ENCODE measurements at regions not wholly inside any gene's neighbourhood (a gene's known extent, or its start where the extent isn't known, plus 50 kb on each side); places are given as distances from the start of the nearest gene placed in this dataset.

- ATAC-seq, result no peak
These were observed 127.3 kb upstream of the PRICKLE2 start for GRCh38 chr3:64352639-64352992.

- ATAC-seq, result no peak
These were observed 126.7 kb upstream of the PRICKLE2 start for GRCh38 chr3:64351713-64352638.

DNA sequence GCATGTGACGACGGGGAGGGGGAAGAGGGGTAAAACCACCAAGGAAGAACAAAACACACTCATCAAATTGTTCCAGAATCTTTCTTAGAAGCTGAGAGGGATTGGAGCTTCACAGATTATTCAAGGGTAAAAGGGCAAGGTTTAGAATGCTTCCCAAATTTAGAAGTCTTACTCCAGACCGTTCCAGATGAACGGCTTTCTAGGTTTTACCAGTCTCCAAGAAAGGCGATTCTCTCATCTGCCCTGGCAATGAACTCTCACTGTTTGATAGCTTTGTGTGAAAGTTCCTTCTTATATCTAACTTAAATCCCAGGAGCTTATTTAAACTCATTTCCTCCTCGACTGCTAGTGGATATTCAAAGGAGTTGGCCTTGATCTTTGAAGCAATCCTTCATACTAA, 124.3 kb upstream of the PRICKLE2 start:
- no peak for ATAC-seq

GRCh38 chr3:64345371-64345770, 120.1 kb upstream of the PRICKLE2 start:
- no peak for ATAC-seq

GRCh38 chr3:64344721-64345207, 119.5 kb upstream of the PRICKLE2 start:
- ATAC-seq, result no peak

DNA sequence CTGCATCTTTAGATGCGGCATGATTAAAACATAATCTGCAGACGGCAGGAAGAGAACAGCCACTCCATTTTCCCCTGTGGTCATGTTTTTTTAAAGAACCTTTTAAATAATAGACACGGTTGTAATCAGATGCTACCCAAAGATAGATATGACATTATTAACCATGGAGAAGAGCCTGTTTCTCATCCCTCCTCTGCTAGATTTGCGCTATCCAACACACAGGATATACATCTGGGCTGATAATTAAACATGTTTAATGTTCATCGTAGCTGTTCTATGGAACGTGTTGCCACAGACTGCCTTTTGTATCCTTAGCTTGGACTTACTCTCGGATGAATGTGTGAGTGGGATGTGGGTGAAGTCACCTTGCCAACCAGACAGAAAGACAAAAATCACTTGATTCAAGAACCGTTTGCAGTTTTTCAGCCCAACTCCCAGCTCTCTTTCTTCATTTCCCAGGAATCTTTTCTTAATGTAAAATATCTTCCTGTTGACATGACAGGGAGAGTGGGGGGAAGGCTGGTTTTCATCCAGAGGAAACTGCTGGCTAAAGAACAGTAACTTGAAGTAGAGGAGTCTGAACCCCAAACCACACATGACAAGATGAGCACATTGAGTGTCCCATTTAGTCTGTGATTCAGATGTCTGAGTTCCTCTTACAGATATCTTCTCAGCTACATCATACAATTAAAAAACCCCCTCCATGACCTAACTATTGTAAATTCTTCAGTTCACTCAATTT, 118.6 kb upstream of the PRICKLE2 start:
- ATAC-seq, result no peak

DNA sequence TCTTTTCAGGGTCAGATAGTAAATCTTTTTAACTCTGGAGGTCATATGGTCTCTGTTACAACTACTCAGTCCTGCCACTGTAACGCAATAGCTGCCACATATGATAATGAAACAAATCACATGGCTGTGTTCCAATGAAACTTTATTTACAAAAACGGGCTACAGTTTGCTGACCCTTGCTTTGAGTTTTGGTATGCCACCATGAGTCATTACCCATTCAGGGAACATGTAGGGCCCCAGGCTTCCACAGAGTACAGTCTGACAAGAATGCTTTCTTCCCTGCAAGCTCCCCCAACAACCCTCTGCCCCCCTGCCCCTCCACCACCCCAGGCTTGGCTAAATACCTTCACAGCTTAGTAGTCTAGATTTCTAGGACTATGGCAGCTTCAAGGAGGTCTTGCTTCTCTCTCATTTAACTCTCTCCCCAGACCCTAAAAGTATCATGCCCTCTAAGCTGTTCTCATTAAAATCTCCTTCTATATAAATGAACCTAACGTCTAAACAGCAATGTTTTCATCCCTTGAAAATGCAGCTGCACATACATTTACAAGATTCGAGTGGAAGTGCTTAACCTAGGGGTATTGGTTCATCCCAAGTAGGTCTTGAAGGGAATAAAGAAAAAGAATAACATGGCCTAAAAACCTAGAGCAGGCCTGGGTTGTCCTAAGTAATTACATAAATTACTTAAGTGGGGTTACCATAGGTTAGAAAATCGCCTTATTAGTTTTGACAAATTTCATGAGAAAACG, 117.8 kb upstream of the PRICKLE2 start:
- no peak for ATAC-seq

DNA sequence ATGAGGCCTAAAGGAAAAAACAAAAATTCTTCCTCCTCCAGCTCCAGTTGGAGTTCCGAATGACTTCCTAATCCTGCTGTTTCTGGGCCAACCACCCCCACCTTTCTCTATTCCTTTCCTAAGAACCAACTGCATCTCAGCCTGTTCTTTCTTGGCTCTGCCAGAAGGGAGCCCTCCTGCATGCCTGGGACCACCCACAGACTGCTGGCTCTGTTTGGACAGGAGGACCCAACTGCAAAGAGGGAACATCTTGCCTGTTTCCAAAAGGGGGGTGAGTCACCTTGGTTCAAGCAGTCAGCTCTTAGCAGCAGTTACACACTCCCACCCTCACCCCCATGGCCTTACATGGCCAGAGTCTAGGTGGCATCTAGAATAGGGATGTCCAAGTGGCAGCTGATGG, 116.0 kb upstream of the PRICKLE2 start:
- ATAC-seq, result no peak

- no peak for ATAC-seq
These were observed 115.4 kb upstream of the PRICKLE2 start for GRCh38 chr3:64340641-64341101.

DNA sequence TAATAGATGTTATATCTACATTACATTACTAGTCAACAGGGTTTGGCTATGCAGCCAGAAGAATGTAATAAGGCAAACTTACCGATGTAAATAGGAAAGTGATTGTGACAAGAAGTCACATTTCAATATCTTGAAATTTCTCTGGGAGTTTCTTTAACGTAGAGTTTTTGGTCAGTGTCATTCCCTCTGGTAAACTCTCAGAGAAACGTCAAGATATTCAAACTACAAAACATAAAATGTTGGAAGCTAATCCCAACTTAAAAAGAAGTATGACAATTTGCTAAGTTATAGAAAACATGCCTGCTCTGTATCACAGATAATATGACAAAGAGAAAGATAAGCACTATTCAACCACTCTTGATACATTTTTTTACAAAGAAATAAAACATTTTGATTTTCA, 111.2 kb upstream of the PRICKLE2 start:
- no peak for ATAC-seq

- no peak for ATAC-seq
These were observed 107.4 kb upstream of the PRICKLE2 start for GRCh38 chr3:64332459-64333350.

- no peak for ATAC-seq
These were observed 106.3 kb upstream of the PRICKLE2 start for GRCh38 chr3:64331605-64332004.

GRCh38 chr3:64329037-64329436, 103.8 kb upstream of the PRICKLE2 start:
- no peak for ATAC-seq

- ATAC-seq, result no peak
These were observed 102.0 kb upstream of the PRICKLE2 start for GRCh38 chr3:64327100-64327804.

- no peak for ATAC-seq
These were observed 96.5 kb upstream of the PRICKLE2 start for GRCh38 chr3:64321747-64322146.

GRCh38 chr3:64319391-64319790, 94.1 kb upstream of the PRICKLE2 start:
- ATAC-seq, result no peak

DNA sequence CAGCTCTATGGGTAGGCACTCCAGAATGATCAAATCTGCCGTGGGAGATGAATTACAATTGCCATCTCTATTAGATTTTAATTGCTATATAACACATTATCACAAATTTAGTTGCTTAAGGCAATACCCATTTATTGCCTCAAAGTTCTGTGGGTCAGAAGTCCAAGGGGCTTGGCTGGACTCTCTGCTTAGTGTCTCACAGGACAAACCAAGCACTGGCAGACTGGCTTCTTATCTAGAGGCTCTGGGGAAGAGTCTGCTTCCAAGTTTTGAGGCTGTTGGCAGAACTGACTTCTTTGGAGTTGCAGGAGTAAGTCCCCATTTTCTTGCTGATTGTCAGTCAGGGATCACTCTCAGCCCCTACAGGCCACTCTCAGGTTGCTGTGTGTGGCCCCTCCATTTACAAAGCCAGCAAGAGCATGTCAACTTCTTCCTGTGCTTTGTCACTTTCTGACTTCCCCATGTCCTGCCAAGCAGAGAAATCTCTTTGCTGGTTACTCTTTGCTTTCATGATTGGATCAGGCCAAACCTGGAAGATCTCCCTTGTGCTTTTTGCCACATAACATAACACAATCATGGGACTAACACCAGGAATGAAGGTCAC, 93.5 kb upstream of the PRICKLE2 start:
- ATAC-seq, result no peak

DNA sequence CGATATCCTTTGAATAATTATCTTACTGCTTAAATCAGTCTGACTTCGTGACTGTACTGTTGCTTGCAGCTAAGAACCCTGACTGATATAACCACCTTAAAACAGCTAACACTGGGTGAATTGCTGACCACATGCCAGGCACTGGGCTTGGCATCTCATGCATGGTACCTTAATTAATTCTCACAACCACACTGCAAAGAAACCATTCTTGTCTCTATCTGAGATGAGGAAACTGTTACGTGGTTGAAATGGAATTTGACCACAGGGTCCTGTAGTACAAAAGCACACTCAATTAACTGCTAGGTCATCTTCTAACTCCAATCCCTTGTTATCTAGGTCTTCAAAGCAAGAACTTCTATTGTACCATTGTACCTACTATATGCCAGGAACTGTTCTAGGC, 92.7 kb upstream of the PRICKLE2 start:
- no peak for ATAC-seq

- ATAC-seq, result no peak
These were observed 91.7 kb upstream of the PRICKLE2 start for GRCh38 chr3:64316971-64317370.

GRCh38 chr3:64311424-64312061, 86.3 kb upstream of the PRICKLE2 start:
- ATAC-seq, result no peak

Data from activated CD4-positive, CD25-positive, alpha-beta regulatory T cell treated with anti-CD3 and anti-CD28 coated beads, Interleukin-2, amount 50 U/mL, for 24 hours (primary cell).